Left ventricle myocardium inferior (tissue), 1 donor: ENCODE measurements at regions not wholly inside any gene's neighbourhood (a gene's known extent, or its start where the extent isn't known, plus 50 kb on each side); places are given as distances from the start of the nearest gene placed in this dataset.

Experiments
- DNase-seq: peaks from one replicate; pipeline ENCODE4 v3.0.0-alpha.2; 2020
- H3K27ac ChIP-seq: fragments of 200-600 bp; replicated peaks from 2 replicates; pipeline ENCODE4 v1.8.0; 2021
- H3K27me3 ChIP-seq: fragments of 200-600 bp; 2 replicates; pipeline ENCODE4 v1.8.0; 2021; ENCODE audit warnings: low read depth
- H3K36me3 ChIP-seq: fragments of 200-600 bp; 2 replicates; pipeline ENCODE4 v1.8.0; 2021
- H3K4me1 ChIP-seq: fragments of 200-600 bp; 2 replicates; pipeline ENCODE4 v1.8.0; 2021
- H3K4me3 ChIP-seq: fragments of 200-600 bp; 2 replicates; pipeline ENCODE4 v1.8.0; 2021; ENCODE audit warnings: mild to moderate bottlenecking, moderate library complexity
- H3K9me3 ChIP-seq: fragments of 200-600 bp; replicated peaks from 2 replicates; pipeline ENCODE4 v1.8.0; 2021
- CTCF ChIP-seq: fragments of 200-600 bp; IDR thresholded peaks from 2 replicates; pipeline ENCODE4 v1.8.0; 2021; ENCODE audit warnings: antibody characterized with exemption, mild to moderate bottlenecking, borderline replicate concordance
- intact Hi-C: fragments of 100-400 bp; cut with micrococcal nuclease; formaldehyde crosslinking; loops from one replicate; pipeline ENCODE4 v1.11.0; 2022
- donor health status: DM: no; HTN: yes; CAD: no; lungs with severe emphysema.

- no peak for TF ChIP-seq CTCF
- no peak for DNase-seq
- intact Hi-C loops: no loop called here
- H3K36me3 ChIP-seq: no peaks in the 10 kb centered on the region
- no peaks in the 10 kb centered on the region for H3K9me3 ChIP-seq
- no peak overlapping the region for H3K4me3 ChIP-seq
- peaks cover 8% of the 10 kb centered on the region for H3K4me1 ChIP-seq
- no peaks in the 10 kb centered on the region for H3K27me3 ChIP-seq
- no peak overlapping the region for H3K27ac ChIP-seq
These were observed 111.3 kb downstream of the DYRK2 start for GRCh38 chr12:67759829-67760228.

- Histone ChIP-seq H3K4me3 (no peak overlapping the region), H3K27ac (no peak overlapping the region), H3K4me1 (peaks cover 8% of the 10 kb centered on the region), H3K36me3 (no peaks in the 10 kb centered on the region), H3K9me3 (no peaks in the 10 kb centered on the region), H3K27me3 (no peaks in the 10 kb centered on the region)
- intact Hi-C loops: no loop called here
- no peak for DNase-seq
- TF ChIP-seq CTCF: no peak
These were observed 112.2 kb downstream of the DYRK2 start for GRCh38 chr12:67760586-67761275.

GRCh38 chr12:67761566-67761965, 113.0 kb downstream of the DYRK2 start:
- H3K4me3 ChIP-seq: no peak overlapping the region
- H3K9me3 ChIP-seq: no peaks in the 10 kb centered on the region
- TF ChIP-seq CTCF: no peak
- intact Hi-C loops: no loop called here
- H3K27ac ChIP-seq: no peak overlapping the region
- H3K36me3 ChIP-seq: no peaks in the 10 kb centered on the region
- H3K27me3 ChIP-seq: no peaks in the 10 kb centered on the region
- no peak for DNase-seq
- peaks cover 8% of the 10 kb centered on the region for H3K4me1 ChIP-seq

GRCh38 chr12:67764055-67764454, 115.5 kb downstream of the DYRK2 start:
- intact Hi-C loops: no loop called here

GRCh38 chr12:67764946-67765619, 116.5 kb downstream of the DYRK2 start:
- Histone ChIP-seq H3K4me1 (peaks cover 4% of the 10 kb centered on the region), H3K27me3 (no peaks in the 10 kb centered on the region), H3K4me3 (no peak overlapping the region), H3K9me3 (no peaks in the 10 kb centered on the region), H3K27ac (no peak overlapping the region), H3K36me3 (no peaks in the 10 kb centered on the region)
- intact Hi-C loops: no loop called here
- no peak for DNase-seq
- no peak for TF ChIP-seq CTCF

More at GRCh38 chr12:67764055-67764454, 115.5 kb downstream of the DYRK2 start:
- no peak for TF ChIP-seq CTCF
- no peaks in the 10 kb centered on the region for H3K36me3 ChIP-seq
- no peaks in the 10 kb centered on the region for H3K9me3 ChIP-seq
- no peaks in the 10 kb centered on the region for H3K27me3 ChIP-seq
- no peak overlapping the region for H3K27ac ChIP-seq
- DNase-seq: no peak
- H3K4me3 ChIP-seq: no peak overlapping the region
- peaks cover 4% of the 10 kb centered on the region for H3K4me1 ChIP-seq
